ENCODE measurements at regions not wholly inside any gene's neighbourhood (a gene's known extent, or its start where the extent isn't known, plus 50 kb on each side); places are given as distances from the start of the nearest gene placed in this dataset.

DNA sequence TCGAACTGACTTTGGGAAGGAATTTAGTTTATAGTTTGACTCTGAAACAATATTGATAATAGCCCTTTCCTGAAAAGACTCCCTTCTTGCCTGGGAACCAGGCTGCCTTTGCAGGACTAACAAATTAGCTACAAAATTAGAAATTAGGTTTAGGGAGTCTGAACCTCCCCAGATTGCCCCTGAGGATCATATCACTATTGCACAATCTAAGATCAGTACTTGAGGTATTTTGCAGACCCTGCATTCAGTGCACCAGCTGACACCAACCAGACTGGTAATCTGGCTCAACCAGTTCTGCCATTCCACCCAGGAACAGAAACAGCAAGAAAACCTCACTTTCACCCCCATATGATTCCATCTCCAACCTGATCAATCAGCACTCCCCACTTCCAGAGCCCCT is 131.8 kb upstream of the GALNT5 start:
- TF ChIP-seq, protein P1, sequence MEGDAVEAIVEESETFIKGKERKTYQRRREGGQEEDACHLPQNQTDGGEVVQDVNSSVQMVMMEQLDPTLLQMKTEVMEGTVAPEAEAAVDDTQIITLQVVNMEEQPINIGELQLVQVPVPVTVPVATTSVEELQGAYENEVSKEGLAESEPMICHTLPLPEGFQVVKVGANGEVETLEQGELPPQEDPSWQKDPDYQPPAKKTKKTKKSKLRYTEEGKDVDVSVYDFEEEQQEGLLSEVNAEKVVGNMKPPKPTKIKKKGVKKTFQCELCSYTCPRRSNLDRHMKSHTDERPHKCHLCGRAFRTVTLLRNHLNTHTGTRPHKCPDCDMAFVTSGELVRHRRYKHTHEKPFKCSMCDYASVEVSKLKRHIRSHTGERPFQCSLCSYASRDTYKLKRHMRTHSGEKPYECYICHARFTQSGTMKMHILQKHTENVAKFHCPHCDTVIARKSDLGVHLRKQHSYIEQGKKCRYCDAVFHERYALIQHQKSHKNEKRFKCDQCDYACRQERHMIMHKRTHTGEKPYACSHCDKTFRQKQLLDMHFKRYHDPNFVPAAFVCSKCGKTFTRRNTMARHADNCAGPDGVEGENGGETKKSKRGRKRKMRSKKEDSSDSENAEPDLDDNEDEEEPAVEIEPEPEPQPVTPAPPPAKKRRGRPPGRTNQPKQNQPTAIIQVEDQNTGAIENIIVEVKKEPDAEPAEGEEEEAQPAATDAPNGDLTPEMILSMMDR (IDR thresholded peaks at IDR 0.05; ENCODE audit: low read length), result no peak
- TF ChIP-seq EZH2 (IDR thresholded peaks at IDR 0.05; ENCODE audit: borderline replicate concordance, low read length), result no peak

All from OCI-LY1 (cell line).